ENCODE measurements at regions not wholly inside any gene's neighbourhood (a gene's known extent, or its start where the extent isn't known, plus 50 kb on each side); places are given as distances from the start of the nearest gene placed in this dataset.

DNA sequence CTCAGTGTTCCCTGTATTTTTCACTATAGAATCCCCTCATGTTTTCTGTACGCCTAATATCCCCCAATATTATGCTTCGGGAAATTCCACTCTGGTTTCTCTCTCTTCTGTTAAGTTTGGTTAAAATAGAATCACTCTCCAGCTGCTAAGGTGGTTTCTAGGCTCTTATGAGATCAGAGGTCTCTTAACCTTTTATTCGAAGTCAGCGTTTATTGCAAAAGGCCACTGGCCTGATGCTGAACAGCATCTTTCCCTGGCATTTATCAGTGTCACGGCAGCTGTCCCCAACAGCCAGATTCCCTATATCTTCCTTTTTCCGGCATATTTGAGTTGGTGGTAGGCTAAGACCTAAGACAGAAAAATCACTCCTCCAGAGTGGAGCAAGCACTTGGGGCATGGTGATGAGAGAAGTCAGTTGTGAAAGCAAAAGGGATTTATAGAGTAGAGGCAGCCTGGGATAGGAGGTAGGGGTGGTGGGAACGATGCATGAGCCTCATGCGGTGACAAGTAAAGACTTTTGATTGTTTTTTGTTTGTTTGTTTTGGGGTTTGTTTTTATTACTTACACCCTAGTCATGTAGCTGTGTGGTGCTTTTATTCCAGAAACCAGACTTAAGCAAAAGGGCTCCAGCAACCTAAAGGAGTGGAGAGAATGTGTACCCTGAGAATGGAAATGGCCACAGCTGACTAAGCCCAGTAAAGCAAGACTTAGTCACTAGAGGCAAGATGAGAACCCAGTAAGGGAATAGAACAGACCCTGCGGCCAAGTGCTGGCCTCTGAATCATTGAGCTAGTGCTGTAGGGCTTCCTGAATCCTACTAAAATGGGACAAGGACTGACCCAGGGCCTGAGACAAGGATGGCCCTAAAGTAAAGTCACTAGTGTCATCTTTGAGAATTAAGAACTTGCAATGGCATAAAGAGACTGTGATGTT is 197.6 kb upstream of the PRNP start:
- TF ChIP-seq POLR2A (IDR thresholded peaks at IDR 0.05): no peak
- TF ChIP-seq, protein P1, sequence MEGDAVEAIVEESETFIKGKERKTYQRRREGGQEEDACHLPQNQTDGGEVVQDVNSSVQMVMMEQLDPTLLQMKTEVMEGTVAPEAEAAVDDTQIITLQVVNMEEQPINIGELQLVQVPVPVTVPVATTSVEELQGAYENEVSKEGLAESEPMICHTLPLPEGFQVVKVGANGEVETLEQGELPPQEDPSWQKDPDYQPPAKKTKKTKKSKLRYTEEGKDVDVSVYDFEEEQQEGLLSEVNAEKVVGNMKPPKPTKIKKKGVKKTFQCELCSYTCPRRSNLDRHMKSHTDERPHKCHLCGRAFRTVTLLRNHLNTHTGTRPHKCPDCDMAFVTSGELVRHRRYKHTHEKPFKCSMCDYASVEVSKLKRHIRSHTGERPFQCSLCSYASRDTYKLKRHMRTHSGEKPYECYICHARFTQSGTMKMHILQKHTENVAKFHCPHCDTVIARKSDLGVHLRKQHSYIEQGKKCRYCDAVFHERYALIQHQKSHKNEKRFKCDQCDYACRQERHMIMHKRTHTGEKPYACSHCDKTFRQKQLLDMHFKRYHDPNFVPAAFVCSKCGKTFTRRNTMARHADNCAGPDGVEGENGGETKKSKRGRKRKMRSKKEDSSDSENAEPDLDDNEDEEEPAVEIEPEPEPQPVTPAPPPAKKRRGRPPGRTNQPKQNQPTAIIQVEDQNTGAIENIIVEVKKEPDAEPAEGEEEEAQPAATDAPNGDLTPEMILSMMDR (IDR thresholded peaks at IDR 0.05): no peak
- WGBS, 2 donors: 90 to 91% methylated on average over 9 of the region's 9 CpGs
- DNase-seq (ENCODE audit: low spot score in 2 of 2): no peak
- H3K4me3 ChIP-seq (ENCODE audit: low read depth, poor library complexity, severe bottlenecking): no peak overlapping the region
- intact Hi-C loops (cut with DNase I; ENCODE audit: low total_unique reads): no loop called here

DNA sequence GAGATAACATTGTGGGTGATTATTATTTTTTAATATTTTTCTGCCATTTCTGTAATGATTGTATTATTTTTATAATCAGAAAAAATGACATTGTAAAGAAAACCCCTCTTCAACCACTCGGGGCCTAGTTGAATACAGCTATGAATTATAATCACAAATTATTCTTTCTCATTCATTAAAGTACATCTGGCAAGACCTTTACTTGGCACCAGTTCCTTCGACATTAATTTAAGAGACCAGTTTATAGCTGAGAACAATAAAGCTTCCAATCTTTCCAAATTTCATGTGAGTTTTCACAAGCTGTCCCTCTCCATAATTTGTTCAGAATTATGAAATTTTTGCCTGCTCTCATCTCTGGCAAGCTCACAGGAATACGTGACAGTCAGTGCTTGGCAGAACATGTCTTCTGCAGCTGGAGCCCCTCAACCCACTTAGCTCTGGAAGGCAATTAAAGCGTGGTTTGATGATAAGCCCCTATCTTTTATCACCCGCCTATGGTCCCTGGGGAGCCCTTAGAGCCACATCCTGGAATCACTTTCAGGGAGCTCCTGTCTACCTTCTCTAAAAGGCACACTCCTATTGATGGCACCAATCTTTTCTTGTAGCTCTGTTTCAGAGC is 201.8 kb upstream of the PRNP start:
- no peak for DNase-seq (ENCODE audit: low spot score in 2 of 2)
- 43 to 44% methylated on average over 5 of the region's 5 CpGs for WGBS, 2 donors
- TF ChIP-seq, protein P1 (IDR thresholded peaks at IDR 0.05): no peak
- no peak for TF ChIP-seq POLR2A (IDR thresholded peaks at IDR 0.05)
- no peak overlapping the region for H3K4me3 ChIP-seq (ENCODE audit: low read depth, poor library complexity, severe bottlenecking)
- intact Hi-C loops (cut with DNase I; ENCODE audit: low total_unique reads): no loop called here

DNA sequence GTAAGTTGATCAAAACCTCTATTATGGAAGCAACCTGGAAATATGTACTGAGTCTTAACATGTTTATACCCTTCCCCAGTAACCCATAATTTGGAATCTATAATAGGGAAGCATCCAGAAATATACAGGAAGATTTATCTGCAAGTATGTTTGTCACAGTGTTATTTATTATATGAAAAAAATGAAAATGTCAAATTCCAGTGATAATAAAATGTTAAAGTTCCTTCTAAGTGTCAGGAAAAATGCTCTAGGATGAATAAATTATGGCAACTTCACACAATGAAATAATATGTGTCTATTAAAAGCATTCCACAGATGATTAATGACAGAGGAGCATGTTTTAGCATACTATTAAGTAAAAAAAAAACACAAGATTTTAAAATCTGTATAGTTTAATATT is 202.3 kb upstream of the PRNP start:
- TF ChIP-seq POLR2A (IDR thresholded peaks at IDR 0.05): no peak
- TF ChIP-seq, protein P1 (IDR thresholded peaks at IDR 0.05): no peak
- intact Hi-C loops (cut with DNase I; ENCODE audit: low total_unique reads): no loop called here

DNA sequence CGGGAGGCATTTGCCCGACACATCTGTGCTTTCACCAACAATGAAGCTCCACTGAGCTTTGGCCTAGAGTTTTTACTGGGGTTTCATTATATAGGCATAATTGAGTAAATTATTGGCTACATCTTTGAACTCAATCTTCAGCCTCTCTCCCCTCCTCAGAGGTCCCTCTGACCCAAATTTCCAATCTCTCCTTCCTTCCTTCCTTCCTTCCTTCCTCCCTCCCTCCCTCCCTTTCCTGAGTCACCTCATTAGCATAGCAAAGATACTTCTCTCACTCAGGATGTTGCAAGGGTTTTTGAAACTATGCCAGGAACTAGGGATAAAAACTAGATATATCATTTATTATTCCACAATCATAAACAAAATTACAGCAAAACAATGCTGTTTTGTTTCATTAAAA is 202.8 kb upstream of the PRNP start:
- no peak for DNase-seq (ENCODE audit: low spot score in 2 of 2)
- TF ChIP-seq POLR2A (IDR thresholded peaks at IDR 0.05): no peak
- TF ChIP-seq, protein P1 (IDR thresholded peaks at IDR 0.05): no peak
- 81 to 82% methylated on average over 2 of the region's 2 CpGs for WGBS, 2 donors
- intact Hi-C loops (cut with DNase I; ENCODE audit: low total_unique reads): no loop called here
- no peak overlapping the region for H3K4me3 ChIP-seq (ENCODE audit: low read depth, poor library complexity, severe bottlenecking)

More for the DNA sequence above, 202.3 kb upstream of the PRNP start:
- no peak for DNase-seq (ENCODE audit: low spot score in 2 of 2)
- no peak overlapping the region for H3K4me3 ChIP-seq (ENCODE audit: low read depth, poor library complexity, severe bottlenecking)

DNA sequence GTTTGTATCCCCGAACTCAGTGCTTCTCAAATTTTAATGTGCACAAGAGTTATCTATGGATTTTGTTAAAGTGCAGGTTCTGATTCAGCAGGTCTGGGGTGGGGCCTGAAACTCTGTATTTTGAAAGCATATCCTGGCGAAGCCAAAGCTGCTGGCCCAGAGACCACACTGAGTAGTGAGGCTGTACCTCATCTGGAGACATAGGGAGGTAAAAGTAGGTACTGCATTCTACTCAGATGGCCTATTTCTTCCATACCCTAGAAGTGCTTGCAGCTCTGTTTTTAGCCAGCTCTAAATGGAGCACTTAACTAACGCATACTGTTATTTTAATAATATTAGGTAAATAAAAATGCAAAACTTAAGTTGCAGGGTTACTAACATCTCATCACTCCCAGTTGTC is 206.2 kb upstream of the PRNP start:
- intact Hi-C loops (cut with DNase I; ENCODE audit: low total_unique reads): no loop called here
- H3K4me3 ChIP-seq (ENCODE audit: low read depth, poor library complexity, severe bottlenecking): no peak overlapping the region
- 85 to 88% methylated on average over 3 of the region's 3 CpGs for WGBS, 2 donors
- DNase-seq (ENCODE audit: low spot score in 2 of 2): no peak
- TF ChIP-seq POLR2A (IDR thresholded peaks at IDR 0.05): no peak
- TF ChIP-seq, protein P1 (IDR thresholded peaks at IDR 0.05): no peak

Measured in lower leg skin (tissue), 4 donors.